Adrenal gland (tissue), 9 donors: ENCODE measurements at regions not wholly inside any gene's neighbourhood (a gene's known extent, or its start where the extent isn't known, plus 50 kb on each side); places are given as distances from the start of the nearest gene placed in this dataset.

Experiments used
- DNase-seq, 7 donors: peaks; one replicate each; pipeline ENCODE4 v3.0.0-alpha.2; 2019 to 2020
- H3K27ac ChIP-seq, 5 donors: fragments of 200-600 bp; sonication (generic) in 4 of 5; 1 replicate in 3 of 5; 2 replicates in 2 of 5; pipeline versions ENCODE4 v1.5.1 to v1.8.0; 2016 to 2020; ENCODE audit warnings: mild to moderate bottlenecking in 1 of 5
- H3K27me3 ChIP-seq: fragments of 200-600 bp; 2 replicates; pipeline ENCODE4 v1.8.0; 2021
- H3K36me3 ChIP-seq, 2 donors: fragments of 200-600 bp; replicated peaks in 1 of 2; 1 replicate in 1 of 2; 2 replicates in 1 of 2; pipeline versions ENCODE4 v1.5.1 to v1.8.0; 2018 to 2022
- H3K4me1 ChIP-seq, 2 donors: fragments of 200-600 bp; replicated peaks in 1 of 2; 1 replicate in 1 of 2; 2 replicates in 1 of 2; pipeline versions ENCODE4 v1.5.1 to v1.8.0; 2018 to 2021
- H3K4me3 ChIP-seq, 4 donors: fragments of 200-600 bp; sonication (generic) in 3 of 4; one replicate each; pipeline ENCODE4 v1.5.1; 2016 to 2018
- H3K9me3 ChIP-seq, 3 donors: fragments of 200-600 bp; sonication (generic) in 1 of 3; replicated peaks in 1 of 3; 1 replicate in 2 of 3; 2 replicates in 1 of 3; pipeline versions ENCODE4 v1.5.1 to v1.8.0; 2016 to 2021
- POLR2A ChIP-seq, 2 donors: fragments of 450-650 bp; IDR thresholded peaks; one replicate each; pipeline ENCODE4 v1.6.1; 2017; ENCODE audit warnings: antibody characterized with exemption in 2 of 2, mild to moderate bottlenecking in 2 of 2, moderate library complexity in 1 of 2
- WGBS, 4 donors: extraction: QIAGEN DNeasy Blood & Tissue Kit in 2 of 4; methylation state at CpG; one replicate each; pipeline versions ENCODE4 v1.1.5 to v1.1.7; 2013 to 2017; 5-methylcytosine and 5-hydroxymethylcytosine counted together
- intact Hi-C, 2 donors: fragments of 100-400 bp; cut with DNase I; formaldehyde crosslinking; loops; one replicate each; pipeline versions ENCODE4 v1.14.1 to v1.15.0; 2022 to 2023
- TF ChIP-seq, protein P1 (sequence below), 6 experiments: fragments of 450-650 bp in 4 of 6; fragments of 200-600 bp in 2 of 6; sonication (generic) in 1 of 6; IDR thresholded peaks; 1 replicate in 5 of 6; 2 replicates in 1 of 6; pipeline versions ENCODE4 v1.5.1 to v1.8.0; 2016 to 2021; ENCODE audit warnings: antibody characterized with exemption in 6 of 6, mild to moderate bottlenecking in 2 of 6, moderate library complexity in 1 of 6
- donor health status: healthy with polysubstance abuse.
- donor health status: Bipolar disorder and iron deficiency.
- donor health status: DM: yes; HTN: yes; CAD: no.
- donor health status: DM: no; HTN: no; CAD: no.
- donor health status: DM: no; HTN: no; CAD: no.

DNA sequence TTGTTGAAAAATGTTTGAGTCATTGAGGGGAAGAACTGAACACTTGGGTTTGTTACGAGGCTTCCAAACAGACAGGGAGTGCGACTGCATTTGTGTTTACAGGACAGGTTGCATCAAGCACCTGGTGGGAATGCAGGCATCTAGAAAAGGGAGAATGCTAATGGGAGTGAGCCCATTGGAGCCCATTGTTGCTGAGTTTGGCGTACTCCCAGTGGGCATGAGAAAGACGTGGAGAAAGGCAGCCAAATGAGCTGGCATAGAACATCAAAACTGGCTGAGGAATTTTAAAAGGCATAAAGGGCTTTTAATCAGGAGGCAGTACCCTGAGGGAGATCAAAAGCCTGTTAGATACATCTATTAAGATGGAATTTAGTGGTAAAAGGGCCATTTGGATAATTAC lies 171.6 kb upstream of the NPSR1 start:
- intact Hi-C loops = no loop called here
- Histone ChIP-seq H3K36me3 (no peaks in the 10 kb centered on the region), H3K27me3 (no peaks in the 10 kb centered on the region), H3K4me1 (no peaks in the 10 kb centered on the region), H3K27ac (no peak overlapping the region), H3K9me3 (no peaks in the 10 kb centered on the region), H3K4me3 (no peak overlapping the region)
- no peak for TF ChIP-seq POLR2A (IDR thresholded peaks at IDR 0.05)
- TF ChIP-seq, protein P1, sequence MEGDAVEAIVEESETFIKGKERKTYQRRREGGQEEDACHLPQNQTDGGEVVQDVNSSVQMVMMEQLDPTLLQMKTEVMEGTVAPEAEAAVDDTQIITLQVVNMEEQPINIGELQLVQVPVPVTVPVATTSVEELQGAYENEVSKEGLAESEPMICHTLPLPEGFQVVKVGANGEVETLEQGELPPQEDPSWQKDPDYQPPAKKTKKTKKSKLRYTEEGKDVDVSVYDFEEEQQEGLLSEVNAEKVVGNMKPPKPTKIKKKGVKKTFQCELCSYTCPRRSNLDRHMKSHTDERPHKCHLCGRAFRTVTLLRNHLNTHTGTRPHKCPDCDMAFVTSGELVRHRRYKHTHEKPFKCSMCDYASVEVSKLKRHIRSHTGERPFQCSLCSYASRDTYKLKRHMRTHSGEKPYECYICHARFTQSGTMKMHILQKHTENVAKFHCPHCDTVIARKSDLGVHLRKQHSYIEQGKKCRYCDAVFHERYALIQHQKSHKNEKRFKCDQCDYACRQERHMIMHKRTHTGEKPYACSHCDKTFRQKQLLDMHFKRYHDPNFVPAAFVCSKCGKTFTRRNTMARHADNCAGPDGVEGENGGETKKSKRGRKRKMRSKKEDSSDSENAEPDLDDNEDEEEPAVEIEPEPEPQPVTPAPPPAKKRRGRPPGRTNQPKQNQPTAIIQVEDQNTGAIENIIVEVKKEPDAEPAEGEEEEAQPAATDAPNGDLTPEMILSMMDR (IDR thresholded peaks at IDR 0.05) = no peak
- DNase-seq = no peak
- 71 to 82% (median 76%) methylated on average over 4 of the region's 4 CpGs for WGBS, 4 donors

DNA sequence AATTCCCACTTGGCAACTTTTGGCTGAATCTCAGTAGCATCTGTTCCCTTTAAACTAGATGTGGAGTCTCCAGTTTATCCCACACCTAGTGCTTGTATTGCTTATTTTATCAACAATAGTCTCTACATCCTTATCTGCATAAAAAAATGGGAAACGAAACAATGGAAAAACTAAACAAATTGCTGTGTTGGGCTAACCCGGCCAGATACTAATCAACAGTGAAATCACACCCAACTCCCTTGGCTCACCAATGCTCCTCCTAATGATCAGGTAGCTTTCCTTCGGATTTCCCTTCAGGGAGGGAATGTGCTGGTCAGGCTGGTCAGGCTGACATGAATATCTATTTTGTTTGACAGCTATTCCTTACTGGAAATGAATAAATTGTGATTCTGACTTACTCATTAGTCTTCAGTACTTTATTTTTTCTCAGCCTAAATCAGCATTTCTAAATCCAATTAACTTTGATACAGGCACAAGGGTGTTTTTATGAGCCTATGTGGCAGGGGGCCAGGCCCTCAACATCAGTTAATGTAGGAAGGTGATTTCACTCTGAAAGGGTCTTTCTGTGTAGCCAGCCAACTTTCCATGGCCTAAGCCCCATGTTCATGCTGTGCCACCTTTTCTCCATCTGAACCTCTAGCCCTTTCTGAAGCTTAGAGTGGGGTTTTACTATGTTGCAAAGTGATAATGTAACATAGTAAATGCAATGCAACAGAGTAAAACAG lies 170.5 kb upstream of the NPSR1 start:
- TF ChIP-seq, protein P1 (IDR thresholded peaks at IDR 0.05) = no peak
- no peak for TF ChIP-seq POLR2A (IDR thresholded peaks at IDR 0.05)
- Histone ChIP-seq H3K36me3 (no peaks in the 10 kb centered on the region), H3K27me3 (no peaks in the 10 kb centered on the region), H3K4me1 (no peaks in the 10 kb centered on the region), H3K9me3 (no peaks in the 10 kb centered on the region), H3K4me3 (no peak overlapping the region), H3K27ac (no peak overlapping the region)
- no peak for DNase-seq
- WGBS, 4 donors = 70 to 81% (median 76%) methylated on average over 3 of the region's 3 CpGs
- intact Hi-C loops = no loop called here

DNA sequence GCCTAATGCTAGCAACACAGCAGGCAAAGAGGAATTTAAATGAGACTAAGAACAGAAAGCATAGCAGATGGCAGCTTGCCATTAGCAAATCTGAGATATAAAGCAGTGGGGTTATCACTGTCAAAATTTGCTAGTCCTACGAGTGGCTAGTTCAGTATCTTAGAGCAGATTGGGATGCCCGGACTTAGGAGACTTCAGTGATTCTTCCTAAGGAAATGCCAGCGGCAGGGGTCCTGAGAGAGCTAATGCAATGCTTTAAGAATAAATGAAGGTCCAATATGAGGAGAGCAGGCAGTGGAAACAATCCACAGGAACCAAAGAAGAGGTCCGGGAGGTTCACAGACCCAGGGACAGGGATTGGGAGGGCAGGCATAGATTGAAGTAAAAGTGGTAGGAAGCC lies 169.3 kb upstream of the NPSR1 start:
- no peaks in the 10 kb centered on the region for H3K27me3 ChIP-seq
- DNase-seq = no peak
- no peaks in the 10 kb centered on the region for H3K36me3 ChIP-seq
- no peak overlapping the region for H3K27ac ChIP-seq
- no peaks in the 10 kb centered on the region for H3K9me3 ChIP-seq
- no peaks in the 10 kb centered on the region for H3K4me1 ChIP-seq
- TF ChIP-seq, protein P1 (IDR thresholded peaks at IDR 0.05) = no peak
- no peak for TF ChIP-seq POLR2A (IDR thresholded peaks at IDR 0.05)
- no peak overlapping the region for H3K4me3 ChIP-seq
- intact Hi-C loops = no loop called here
- WGBS, 4 donors = 70 to 84% (median 77%) methylated on average over 4 of the region's 4 CpGs

DNA sequence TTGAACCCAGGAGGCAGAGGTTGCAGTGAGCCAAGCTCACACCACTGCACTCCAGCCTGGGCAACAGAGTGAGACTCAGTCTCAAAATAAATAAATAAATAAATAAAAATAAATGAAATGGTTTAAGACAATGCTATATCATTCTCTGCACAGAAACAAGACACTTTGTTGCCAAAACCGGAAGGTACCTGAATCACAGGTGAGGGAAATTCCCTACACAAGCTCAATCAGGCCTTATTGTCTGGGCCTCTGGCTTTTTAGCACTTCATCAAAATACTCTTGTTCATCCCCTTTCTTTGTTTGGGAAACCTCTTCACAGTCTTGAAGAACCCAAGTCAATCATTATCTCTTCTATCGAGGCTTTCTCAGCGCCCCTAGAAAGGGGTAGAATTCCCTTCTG lies 166.1 kb upstream of the NPSR1 start:
- DNase-seq = no peak
- Histone ChIP-seq H3K9me3 (no peaks in the 10 kb centered on the region), H3K27ac (no peak overlapping the region), H3K36me3 (no peaks in the 10 kb centered on the region), H3K27me3 (no peaks in the 10 kb centered on the region), H3K4me1 (no peaks in the 10 kb centered on the region), H3K4me3 (no peak overlapping the region)
- no peak for TF ChIP-seq POLR2A (IDR thresholded peaks at IDR 0.05)
- TF ChIP-seq, protein P1 (IDR thresholded peaks at IDR 0.05) = no peak
- 90 to 94% (median 94%) methylated on average over 3 of the region's 3 CpGs for WGBS, 4 donors
- intact Hi-C loops = no loop called here
